Stimulated activated CD8-positive, alpha-beta memory T cell treated with anti-CD3 and anti-CD28 coated beads, Interleukin-2, amount 100 ng/mL, for 48 hours (primary cell): ENCODE measurements at regions not wholly inside any gene's neighbourhood (a gene's known extent, or its start where the extent isn't known, plus 50 kb on each side); places are given as distances from the start of the nearest gene placed in this dataset.
A peak's percentile ranks its signal among the peaks of the same experiment; 100 is the strongest.
"Not testable (repeated sequence)": the region's sequence is repeated elsewhere in the genome, so short reads cannot be mapped to it uniquely, and the experiment has no call there.

Source experiments
- DNase-seq, 2 donors: peaks; one replicate each; pipeline ENCODE4 v3.0.0-alpha.2; 2020; ENCODE audit warnings: low read depth in 2 of 2

DNA sequence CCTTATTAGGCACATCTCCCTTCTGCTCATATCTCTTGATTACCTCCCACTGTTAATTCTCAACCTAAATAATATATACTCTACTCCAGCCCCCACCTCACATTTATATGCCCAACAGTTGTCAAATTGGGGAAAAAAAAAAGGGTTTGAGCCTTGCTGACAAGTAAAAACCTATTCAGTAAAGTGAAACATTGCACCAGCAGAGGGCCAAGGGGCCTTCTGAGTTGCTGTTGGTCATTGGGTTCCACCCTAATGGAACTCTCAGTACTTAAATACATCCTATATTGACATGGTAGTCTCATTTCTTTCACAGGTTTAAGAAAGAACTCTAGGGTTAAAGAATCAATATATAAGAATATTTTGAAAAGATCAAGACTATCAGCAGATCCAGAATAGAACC is 362.2 kb downstream of the SMARCA1 start:
- DNase-seq: no peak

DNA sequence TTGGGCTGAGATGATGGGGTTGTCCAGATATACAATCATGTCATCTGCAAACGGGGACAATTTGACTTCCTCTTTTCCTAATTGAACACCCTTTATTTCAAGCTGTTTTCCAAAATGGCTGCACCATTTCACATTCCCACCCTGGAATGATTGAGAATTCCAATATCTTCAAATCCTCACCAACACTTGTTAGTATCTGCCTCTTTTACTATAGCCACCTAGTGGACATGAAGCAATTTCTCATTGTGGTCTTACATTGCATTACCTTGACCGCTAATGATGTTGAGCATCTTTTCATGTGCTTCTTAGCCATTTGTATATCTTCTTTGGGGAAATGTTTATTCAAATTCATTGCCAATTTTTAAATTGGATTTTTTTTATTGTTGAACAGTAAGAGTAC is 364.8 kb downstream of the SMARCA1 start:
- DNase-seq: no peak

DNA sequence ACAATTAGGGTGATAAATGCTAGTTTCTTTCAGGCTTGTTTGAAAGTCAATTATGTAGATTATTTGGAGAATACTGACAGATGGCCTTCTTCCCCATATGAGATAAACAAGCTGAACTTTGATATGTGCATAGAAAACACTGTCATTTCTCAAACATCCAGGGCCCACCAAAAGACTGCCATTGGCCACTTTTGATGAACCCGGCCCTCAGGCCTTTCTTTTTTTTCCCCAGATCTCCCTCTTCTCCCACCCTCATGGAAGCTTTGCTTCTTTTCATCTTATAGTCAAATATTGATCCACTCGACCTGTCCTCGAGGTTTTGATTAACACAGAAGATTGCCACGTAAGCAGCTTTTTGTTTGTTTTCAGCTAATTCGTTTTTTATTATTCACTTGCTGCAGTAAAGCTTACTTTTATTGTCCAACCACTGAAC is 377.4 kb downstream of the SMARCA1 start:
- no peak for DNase-seq

DNA sequence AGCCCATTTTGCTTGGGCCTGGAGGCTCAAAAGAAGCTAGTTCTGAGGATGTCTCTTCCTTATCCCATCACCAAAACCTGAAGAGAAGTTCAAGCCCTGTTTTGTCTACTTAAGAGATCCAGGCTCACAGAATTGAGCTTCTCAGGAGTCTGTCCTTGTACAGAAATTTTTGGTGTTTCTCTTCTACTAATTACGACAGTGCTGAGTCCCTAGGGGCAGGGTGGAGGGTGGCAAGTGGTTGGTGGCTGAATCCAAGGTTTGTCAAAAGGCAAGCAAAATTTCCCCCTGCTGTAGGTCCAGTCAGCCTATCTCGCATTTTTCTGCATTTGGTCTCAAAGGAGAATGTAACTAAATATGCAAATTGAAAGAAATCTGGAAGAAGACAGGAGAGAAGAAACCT is 377.9 kb downstream of the SMARCA1 start:
- DNase-seq: no peak

DNA sequence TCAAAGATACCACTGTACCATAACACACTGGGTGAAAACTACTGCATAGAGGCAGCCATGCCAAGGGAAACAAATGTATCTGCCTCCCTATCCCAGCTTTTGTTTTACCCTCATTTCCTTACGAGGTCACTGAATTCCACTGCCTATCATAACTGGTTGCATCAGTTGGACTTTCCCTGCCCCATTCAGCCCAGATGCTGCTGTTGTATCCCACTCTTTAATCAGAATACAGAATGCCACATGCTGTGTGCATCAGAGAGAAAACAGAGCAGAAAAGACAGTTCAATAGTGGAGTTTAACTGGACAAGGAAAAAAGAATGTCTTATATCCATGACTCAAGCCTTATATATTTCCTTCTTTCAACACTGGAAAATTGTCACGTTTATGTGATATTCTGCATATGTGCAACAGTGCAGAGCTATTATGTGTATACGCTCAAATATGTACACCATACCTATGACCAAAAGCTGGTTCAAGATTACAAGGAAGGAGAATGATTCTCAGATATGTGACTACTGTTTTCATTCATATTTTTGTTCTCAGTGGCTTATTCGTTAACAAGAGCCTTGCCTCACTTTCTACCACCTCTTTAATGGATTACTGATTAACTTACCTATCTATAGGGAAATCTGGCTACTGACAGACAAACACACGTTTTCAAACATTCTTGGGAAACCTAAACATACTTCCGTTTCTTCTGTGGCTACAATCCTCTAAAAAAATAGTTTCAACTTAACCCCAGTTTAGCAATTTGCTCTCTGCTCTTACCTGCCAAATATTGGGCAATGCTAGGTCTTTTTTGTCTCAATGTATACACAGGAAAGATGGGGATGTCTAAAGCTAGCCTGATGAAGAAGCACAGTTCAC is 378.9 kb downstream of the SMARCA1 start:
- DNase-seq: no peak

DNA sequence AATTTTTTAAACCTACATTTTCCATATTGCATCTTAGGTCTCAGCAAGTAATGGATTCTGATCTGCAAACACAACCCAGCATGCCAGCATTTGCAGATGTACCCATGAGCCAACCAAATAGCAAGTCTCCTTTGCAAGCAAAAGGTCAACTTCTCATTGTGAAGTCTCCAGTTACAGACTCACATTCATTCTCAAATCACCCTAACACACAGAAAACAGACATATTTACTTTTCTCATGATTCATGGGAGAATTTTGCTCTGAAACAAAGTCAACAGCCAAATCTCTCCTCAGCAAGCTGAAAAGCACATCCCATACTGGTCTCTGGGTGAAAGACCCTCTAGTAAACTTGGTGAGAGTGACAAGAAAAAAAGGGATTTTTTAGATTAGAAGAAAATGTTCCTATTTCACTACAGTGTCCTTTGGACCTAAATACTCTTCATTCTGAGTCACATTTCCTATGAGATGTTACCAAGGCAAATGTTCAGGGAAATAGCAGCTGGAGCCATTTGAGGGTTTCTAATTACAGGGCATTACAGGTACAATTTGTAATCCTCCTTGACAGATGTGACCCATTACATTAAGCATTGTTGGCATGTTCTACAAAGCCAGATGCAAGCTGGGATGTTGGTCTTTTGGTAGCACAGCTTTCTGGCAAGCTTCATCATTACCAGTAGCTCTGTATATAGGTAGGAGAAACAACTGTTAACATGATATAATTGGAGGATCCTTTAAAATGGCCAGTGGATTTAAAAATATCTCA is 383.3 kb downstream of the SMARCA1 start:
- no peak for DNase-seq

DNA sequence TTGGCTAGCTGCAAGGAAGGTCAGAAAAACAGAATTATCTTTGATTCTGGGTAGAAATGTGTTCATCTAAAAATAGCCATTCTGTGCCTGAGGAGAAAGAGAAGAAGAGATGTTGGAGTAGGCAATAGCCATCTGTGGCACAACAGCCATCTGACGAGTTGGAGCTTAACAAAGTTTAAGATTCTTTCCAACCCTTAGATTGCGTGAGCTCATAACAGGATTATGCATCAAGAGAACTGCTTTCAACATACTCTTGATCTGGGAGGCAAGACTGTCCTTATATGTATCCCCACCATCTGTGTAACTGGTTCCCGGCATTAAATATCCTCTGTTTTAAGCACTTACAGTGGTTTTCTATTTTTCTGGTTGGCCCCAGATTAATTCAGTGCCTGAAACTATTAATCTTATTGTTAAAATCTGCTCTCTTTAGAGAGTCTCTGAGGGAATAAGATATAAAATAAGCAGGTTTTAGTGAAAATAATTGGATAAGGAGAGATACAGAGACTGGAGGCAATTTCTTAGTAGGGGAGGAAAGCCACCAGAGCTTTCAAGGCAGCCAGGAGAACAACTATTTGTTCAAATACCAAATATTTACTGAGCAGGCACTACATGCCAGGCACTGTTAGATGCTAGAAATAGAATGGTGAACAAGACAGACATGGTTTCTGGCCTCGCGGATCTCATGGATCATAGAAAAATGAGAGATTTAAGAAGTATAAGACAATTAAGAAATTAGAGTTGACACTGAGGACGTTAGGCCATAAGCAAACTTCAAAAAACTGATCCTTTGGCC is 398.0 kb downstream of the SMARCA1 start:
- no peak for DNase-seq

DNA sequence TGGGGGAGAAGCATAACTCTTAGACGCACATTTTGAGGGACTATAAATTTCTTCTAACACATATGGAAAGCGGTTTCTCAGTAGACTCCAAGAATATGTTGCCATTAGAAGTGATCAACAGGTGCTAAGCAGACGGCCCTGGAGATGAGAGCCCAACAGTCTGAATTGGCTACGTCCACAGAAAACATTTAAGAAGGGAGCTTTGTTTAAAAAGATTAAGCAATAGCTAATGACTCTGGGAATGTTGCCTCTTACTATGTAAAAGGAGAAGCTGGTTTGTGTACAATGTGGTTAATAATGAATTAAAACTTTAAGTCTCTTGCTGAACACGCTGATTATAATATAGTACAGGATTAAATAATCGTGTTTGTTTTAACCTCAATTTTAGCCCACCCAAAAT is 399.5 kb downstream of the SMARCA1 start:
- DNase-seq: no peak

DNA sequence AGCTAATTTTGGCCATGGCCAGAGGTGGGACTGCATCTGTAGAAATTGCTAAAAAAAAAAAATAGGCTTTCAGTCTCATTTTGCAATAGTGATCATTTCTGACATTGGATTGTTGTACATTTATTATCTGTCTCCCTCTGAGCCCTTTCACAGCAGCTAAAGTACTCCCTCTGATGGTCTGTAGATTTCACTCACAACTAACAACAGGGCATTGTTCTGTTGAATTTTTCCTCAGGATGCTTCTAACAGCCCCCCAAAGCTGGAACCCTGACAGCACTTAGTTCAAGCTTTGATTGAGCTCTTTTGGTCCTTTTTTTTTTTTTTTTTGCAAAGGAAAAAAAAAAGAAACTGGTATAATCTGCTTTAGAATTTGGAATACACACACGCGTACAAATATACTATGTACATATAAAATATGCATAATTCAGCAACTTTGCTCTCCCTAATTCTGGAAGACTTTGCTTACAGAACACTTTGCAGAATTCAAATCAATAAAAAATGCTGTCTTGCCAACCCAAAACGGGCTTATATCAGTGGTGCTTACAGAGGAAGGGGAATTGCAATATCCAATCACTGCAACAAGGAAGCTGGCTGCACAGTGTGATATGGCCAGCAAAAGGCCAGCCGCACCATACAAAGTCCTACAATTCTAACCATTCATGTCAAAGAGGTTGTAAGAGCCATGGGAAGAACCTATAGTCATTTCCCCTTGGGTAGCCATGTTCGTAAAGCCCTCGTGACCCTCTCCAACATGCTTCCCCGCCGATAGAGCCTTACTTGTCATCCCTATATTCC is 406.4 kb downstream of the SMARCA1 start:
- no peak for DNase-seq

DNA sequence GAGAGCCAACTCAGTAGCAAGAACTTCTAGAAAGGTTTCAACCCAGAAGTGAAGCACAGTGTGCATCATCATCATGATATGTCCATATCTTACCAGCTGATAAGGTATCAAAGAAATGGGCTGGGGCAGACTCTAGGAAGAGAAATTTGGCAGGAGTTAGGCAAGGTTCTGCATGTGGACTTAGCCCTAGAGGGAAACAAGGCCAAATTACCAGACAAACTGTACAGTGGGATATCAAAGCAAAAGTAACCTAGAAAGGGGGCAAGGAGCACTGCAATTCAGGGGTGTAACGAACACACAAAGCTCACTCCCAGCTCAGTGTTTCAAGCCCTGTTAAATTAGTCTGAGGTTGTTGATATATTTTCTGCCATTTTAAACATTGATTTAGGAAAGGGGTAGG is 407.4 kb downstream of the SMARCA1 start:
- no peak for DNase-seq

DNA sequence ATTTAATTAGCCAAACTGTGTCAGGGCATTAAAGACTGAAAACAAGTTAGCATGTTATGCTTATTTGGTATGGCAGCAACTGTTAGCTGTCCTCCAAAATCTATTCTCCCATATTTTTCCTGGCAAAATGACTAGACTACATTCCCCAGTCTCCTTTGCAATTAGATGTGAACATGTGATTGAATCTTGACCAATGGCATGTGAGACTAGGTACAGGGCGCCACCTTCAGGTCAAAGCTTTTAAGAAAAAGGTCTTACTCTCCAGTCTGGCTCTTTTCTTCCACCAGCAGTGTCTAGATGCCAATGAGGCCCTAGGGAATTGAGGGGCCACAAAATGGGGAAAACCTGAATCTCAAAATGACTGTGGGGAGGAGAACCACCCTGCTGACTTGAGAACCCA is 408.2 kb downstream of the SMARCA1 start:
- peak in 1 of 2 donors; percentile 4 for DNase-seq

DNA sequence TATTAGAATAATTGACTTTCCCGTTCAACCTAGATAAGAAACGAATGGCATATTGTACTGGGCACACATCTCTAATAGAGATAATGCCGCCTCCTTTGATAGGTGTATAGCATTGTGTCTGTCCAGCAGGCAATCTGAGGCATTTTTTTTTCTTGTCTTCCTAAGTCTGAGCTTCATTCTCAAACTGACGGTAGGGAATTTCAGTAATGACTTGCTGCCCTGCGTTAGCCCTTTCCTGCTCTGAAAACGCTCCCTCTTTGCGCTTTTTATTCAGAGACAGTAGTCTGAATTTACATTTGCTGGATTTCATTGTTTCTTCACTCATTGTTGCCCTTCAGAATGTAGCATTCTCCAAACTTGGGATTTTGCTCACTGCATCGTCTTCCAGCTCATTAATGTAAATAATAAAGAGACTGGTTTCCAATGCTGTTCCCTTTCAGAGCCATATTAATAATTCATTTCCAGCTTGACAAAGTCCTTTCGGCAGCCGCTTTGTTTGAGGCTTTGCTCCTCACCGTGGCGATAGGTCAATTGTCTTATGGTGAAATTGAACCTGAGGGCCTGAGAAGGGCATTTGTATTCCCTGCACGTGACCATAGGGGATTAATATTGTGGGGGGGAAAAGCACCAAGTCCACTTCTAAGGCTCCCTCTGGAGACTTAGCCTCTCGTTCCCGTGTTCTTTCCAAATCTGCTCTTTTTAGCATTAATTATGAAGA is 412.1 kb downstream of the SMARCA1 start:
- DNase-seq: no peak

DNA sequence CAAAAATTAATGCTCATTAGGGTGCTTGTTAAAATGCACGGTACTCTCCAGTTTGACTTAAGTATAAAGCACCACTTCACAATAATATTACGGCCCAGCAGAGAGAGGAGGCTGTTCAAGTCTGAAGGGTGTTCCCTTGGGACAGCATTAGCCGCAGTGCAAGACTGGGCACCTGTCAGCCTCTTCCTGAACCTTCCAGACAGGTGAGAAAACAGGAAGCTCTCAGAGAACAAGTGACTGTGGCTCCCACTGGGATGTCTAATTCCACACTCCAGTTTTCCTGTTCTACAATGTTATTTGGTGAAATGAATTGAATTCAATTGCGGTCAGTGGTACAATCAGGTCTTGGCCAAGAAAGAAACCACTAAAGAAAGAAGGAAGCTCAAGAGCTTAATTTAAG is 414.4 kb downstream of the SMARCA1 start:
- no peak for DNase-seq

DNA sequence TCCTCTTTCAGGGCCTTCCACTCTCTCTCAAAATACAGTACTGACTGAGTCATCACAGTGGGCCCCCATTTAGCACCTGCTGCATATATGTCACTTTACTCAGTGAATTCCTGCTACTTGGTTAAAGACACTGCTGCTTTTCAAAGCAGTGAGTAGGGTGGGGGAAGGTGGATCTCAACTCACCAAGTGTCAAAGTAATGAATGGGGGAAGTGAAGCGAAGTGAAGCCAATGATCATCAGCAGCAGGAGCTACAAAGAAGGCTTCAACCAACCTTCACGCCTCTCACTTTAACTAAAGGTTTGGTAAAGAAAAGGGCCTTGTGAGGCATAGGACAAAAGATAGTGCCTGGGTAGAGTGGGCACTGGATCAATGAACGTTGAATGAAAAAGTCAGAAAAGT is 424.1 kb downstream of the SMARCA1 start:
- DNase-seq: no peak

DNA sequence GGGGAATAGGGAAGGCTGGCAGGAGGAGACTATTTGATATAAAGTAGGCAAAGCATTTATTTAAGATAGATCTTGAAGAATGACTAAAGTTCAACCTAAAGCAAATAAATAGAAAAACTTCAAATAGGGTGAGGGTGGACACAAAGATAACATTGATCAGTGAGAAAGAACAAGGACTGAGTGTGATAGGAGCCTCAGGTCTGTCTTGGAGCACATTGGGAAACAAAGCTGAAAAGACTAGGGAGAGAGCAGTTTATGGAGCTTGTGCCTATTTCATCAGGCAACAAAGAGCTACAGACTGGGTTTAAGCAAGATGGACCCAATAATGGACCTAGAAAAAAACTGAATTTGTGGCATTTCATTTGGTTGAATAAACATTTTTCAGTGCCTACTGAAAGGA is 425.6 kb downstream of the SMARCA1 start:
- no peak for DNase-seq

DNA sequence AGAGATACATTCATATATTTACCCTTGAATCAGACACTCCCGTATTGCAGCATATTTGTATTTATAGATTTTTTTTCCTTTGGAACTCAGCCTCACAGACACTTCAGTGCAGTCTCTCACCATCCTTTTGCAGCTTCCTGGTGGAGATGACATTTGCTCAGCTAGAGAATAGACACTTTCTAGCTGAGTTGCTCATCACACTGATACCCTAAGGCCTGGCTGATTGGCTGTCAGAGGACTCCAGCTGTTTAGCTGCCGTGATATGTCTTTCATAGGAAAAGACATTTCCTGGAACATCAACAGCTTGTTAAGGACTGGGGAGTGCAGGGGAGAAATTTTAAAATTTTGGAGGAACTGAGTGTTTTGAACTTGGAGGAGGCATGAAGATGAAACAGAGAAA is 429.6 kb downstream of the SMARCA1 start:
- DNase-seq: no peak

DNA sequence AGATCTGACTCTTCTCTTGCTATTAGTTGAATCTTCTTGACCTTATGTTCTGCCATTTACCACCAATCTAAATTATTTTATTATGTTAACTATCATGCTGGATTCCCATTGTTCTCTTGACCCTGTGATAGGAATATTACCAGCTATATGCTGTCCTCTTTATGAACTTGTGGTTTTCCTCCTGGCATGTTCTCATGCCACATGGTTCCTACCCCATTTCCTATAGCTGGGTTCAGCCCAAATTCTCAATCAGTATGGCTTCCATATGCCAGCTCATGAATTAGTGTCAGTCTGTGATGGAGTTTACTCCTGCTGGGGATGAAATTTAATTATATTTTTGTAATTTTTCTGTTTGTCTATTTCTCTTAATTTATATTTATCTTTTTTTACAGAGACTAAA is 430.5 kb downstream of the SMARCA1 start:
- DNase-seq: no peak

DNA sequence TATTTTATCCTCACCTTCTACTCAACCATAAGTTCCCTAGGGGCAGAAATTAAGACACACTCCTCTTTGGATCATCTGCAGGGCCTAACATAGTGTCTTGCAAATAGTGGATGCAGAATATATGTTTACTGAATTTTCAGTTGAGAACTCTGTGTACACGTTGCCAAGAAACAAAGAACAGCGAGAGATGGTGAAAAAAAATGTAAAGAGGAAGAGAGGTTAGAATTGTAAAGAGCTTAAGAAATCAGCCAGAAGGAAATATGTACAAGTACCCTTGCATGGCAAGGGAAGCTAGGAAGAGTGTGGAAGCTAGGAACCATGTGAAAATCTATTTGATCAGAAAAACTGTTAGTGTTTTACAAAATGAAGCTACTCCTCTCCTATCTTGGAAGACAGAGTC is 431.0 kb downstream of the SMARCA1 start:
- no peak for DNase-seq

DNA sequence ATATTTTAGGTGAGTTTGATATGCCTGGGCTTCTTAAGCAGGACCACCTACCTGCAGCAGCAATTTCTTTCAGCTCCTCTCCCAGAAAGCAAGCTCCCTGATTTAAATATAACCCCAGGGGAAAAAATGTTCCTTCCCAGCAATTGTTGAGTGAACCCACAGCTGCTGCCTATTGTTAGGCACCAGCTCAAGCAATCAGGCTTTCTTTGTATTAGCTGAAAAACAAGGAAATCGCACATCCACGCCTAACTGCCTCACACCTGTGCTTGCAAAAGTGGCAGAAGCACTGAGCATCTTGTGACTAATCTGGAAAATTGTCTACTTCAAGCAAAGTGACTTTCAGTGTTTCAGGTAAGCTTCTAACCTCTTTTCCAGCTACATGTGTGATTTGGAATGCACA is 432.2 kb downstream of the SMARCA1 start:
- no peak for DNase-seq

DNA sequence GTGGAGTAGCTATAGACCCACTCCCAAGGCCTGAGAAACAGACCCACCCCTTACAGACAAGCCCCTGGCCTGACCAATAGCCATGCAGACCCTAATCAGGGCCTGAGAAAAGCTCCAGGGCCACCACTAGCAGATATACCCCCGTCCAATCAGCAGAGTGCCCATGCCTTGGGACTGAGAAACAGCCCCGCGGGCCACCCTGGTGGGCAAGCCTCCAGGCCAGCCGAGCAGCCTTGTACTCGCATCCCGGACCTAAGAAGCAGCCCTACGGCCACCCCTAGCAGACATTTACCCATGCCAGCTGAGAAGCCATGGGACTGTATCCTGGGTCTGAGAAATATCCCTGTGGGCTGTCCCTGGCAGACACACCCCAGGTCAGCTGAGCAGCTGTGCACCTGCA is 436.5 kb downstream of the SMARCA1 start:
- no peak for DNase-seq

DNA sequence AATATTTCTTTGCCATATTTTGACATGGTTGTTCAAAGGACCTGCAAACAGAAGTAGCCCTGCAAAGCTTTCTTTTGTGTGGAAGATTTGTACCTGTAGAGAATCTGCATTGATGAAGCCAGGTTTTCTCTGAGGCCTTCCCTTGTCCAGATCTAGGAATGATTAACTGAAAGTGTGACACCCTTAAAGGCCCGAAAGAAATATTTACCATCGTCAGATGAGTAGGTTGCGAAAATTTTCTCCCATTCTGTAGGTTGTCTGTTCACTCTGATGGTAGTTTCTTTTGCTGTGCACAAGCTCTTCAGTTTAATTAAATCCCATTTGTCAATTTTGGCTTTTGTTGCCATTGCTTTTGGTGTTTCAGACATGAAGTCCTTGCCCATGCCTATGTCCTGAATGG is 439.0 kb downstream of the SMARCA1 start:
- not testable (repeated sequence) for DNase-seq
